Fibroblast of villous mesenchyme (primary cell): ENCODE measurements at regions not wholly inside any gene's neighbourhood (a gene's known extent, or its start where the extent isn't known, plus 50 kb on each side); places are given as distances from the start of the nearest gene placed in this dataset.

Source experiments
- DNase-seq: peaks from one replicate; pipeline ENCODE4 v3.0.0-alpha.2; 2010; ENCODE audit warnings: low read depth
- H3K4me3 ChIP-seq: 2 replicates; pipeline ENCODE4 v1.5.1; 2011; ENCODE audit warnings: low read depth, mild to moderate bottlenecking, low read length
- CTCF ChIP-seq: IDR thresholded peaks from 2 replicates; pipeline ENCODE4 v1.5.1; 2012; ENCODE audit warnings: low read depth, mild to moderate bottlenecking, low read length; ENCODE audit not compliant: insufficient read depth

GRCh38 chr6:91534614-91535013, 947.7 kb upstream of the MAP3K7 start:
- H3K4me3 ChIP-seq: no peak overlapping the region
- DNase-seq: no peak
- peak; percentile 11 for TF ChIP-seq CTCF

DNA sequence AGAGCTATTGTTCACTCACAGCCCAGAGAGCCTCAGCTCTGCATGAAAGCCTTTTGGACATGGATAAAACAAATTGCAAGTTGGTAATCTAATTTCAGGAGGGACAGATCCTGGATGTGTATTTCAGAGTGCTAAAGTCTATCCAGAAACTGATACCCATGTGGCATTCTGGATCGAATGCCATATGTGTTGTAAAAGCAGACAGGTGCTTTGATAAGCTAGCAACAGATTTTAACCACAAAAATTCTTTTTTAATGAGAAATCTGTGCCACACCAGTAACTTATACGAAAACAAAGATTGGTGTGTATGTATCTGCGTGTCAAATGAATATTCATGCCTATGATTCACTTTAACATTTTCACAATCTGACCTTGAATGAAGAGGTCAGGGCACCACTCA, 936.6 kb upstream of the MAP3K7 start:
- no peak for TF ChIP-seq CTCF
- H3K4me3 ChIP-seq: no peak overlapping the region
- no peak for DNase-seq

DNA sequence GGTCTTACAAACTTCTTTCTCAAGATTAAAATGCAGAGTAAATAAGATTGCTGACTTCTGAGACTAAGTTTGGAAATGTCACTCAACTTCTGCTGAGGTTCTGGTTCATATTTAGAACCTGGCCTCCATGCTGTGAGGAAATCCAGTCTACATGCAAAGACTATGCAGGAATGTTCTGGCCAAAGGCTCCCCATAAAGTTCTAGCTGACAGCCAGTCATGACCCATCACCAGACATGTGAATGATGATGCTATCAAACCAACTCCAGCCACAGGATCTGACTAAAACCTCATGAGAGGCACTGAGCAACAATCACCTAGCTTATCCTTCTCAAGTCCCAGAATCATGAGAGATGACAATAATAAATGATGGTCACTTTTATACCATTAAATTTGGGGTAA, 935.1 kb upstream of the MAP3K7 start:
- no peak for TF ChIP-seq CTCF
- no peak for DNase-seq
- H3K4me3 ChIP-seq: no peak overlapping the region

DNA sequence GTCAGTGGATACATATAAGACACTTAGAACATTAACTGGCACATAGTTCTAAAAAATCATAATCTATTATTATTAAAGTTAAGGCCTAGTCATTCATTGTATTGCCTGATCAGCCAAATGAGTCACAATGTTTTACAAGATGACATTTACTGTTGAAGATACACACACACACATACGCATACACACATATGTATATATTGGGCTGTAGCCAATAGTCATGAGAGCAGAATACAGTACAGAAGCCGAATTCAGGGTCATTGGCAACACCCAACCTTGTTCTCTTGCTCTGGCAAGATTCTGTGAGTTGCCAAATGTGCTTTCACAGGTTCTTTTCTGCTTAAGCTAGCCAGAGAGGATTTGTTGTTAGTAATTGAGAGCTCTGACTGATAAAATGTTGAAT, 922.8 kb upstream of the MAP3K7 start:
- peak; percentile 1 for DNase-seq
- H3K4me3 ChIP-seq: no peak overlapping the region
- no peak for TF ChIP-seq CTCF

DNA sequence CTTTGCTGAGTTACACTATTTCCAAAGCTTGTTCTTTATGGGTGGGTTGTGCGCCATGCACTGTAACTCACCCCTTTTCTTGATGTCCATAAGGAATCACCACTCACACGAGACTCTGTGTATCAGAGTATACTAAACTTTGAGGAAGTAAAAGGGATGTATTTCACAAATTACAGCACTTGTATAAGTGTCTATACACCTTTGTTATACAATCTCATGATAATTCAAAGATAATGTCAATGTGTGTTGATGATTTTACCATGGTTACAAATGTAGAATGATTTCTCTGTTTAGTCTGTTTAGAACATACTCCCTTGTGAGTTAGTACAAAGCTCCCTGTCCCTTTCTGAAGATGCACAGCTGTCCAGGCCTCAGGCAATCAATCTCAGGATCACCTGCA, 922.2 kb upstream of the MAP3K7 start:
- DNase-seq: no peak
- no peak overlapping the region for H3K4me3 ChIP-seq
- TF ChIP-seq CTCF: no peak

DNA sequence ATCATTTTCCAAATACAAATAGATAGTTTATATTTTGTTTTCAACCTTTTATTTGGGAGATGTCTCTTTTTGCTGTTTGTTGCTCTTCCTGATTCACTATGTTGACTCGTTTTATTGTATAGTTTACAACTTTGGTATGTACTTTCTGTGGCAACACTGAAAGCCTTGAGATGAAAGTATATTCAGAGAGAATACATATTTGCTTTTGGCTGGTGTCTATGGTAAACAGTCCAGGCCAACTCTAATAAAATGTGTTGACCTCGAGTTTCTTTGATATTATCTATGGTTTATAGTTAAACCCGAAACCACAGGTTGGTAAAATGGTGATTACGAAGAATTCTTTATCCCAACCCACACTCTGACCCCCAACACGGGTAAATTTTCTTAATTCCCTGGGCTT, 919.6 kb upstream of the MAP3K7 start:
- H3K4me3 ChIP-seq: no peak overlapping the region
- peak; percentile 2 for DNase-seq
- no peak for TF ChIP-seq CTCF

DNA sequence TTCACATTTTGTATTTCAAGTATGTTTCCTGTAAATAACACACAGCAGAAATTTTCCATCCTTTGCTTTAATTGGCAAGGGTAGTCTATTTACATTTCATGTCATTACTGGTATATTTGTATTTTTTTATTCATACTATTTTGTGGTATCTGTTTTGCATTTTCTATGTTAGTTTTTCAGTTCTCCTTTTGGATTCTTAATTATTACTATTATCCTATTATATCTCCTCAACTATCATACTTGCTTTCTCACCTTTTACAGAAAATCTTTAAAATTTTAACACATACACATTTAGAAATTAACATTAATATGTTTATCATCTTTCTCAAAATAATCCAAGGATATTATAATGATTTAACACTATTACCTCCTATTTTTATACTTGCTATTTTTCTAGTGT, 918.3 kb upstream of the MAP3K7 start:
- no peak overlapping the region for H3K4me3 ChIP-seq
- TF ChIP-seq CTCF: no peak
- DNase-seq: no peak
